HG03460 (cell line): ENCODE measurements at regions not wholly inside any gene's neighbourhood (a gene's known extent, or its start where the extent isn't known, plus 50 kb on each side); places are given as distances from the start of the nearest gene placed in this dataset.

Source experiments
- ATAC-seq: cut with Tn5 transposase; IDR thresholded peaks from one replicate; pipeline ENCODE4 v1.9.1; 2021; ENCODE audit not compliant: unreplicated experiment

DNA sequence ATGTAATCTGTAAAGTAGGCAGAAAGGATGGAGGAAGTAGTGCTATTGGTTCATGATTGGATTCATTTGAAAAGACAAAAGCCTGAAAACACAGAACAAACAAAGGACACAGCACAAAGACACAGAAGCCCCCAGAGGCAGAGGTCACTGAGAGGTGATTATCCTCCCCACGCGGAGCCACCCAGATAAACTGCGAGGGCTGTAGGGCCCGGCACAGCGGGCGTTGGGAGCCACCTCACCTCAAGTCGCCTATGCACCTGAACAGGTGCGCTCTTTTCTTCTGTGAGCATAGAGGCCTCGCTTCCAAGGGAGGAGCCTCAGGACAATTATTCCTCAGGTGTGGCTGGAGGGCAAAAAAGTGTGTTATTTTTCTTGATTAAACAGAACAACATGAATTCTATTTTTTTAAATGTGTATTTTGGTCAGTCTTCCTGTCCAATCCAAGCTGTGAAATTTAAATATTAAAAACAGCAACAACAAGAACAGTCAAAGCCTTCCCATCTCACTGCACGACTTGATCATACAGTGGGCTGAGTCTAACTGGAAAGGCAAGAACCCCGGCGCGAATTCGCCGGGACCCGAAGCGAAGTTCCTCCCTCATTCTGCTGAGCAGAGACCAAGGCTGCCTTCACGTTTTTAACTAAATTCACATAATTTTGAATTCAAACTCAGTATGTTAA lies 205.3 kb downstream of the THBS2 start:
- ATAC-seq: no peak

DNA sequence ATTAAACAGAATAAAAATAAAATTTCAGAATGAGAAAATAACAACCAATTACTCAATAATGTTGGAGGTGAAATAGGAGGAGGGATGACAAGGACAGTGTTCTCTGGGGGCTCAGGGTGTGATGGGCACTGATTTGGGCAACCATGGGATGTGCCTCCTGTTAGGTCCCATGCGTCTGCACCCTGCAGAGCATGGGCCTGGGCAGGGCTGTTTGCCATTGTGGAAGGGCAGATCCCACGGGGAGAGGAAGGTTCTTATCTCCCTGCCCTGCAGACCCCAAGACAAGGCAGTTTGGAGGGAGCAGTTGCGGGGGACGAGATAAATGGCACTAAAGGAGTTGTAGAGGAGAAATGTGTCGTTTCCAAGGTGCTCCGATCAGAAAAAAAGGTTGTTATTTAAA lies 206.3 kb downstream of the THBS2 start:
- no peak for ATAC-seq

DNA sequence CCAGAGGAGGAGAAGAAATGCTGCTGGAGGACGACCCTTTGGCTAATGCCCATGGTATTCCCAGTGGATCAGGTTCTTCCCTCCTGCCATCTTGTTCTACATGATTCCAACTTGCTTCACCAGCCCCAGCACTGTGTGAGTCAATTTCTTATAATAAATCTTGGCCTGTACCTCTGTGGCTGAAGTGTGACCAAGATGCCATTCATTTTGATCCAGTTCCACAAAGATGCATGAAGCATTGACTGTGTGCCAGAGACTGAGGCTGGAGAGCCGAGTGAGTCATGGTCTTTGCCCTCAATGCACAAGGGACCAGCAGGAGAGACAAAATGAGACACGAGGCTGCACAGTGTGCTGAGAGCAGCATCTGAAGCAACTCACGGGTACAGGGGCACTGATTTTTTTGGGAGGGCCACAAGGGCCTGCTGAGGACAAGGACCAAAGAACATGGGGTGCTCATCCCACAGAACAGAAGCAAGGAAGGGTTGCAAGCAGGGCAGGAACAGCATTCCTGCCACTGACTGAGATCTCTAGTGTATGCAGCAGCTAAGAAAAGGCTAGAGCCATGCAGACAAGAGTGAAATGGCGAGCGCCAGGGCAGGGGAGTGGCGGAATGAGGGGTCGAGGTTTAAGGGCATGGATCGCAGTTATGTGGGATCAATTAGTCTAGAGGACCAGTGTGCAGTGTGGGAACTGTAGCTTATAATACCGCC lies 207.0 kb downstream of the THBS2 start:
- ATAC-seq: no peak

DNA sequence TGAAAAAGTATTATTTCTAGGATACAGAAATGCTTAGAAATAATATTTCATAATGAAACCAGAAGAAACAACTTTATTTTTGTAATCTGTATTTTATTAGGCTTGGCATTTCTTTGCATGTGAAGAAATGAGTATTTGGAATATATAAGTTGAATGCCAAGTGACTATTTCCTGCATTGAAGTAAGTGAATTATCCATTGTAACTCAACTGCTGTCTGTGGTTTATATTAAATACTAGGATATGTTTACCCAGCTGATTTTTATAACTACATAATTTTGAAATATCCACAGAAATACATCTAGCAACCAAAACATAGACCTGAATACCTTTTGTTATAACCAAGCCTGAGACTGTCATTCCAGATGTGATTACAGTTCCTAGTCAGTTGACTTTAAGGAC lies 207.6 kb downstream of the THBS2 start:
- ATAC-seq: no peak

DNA sequence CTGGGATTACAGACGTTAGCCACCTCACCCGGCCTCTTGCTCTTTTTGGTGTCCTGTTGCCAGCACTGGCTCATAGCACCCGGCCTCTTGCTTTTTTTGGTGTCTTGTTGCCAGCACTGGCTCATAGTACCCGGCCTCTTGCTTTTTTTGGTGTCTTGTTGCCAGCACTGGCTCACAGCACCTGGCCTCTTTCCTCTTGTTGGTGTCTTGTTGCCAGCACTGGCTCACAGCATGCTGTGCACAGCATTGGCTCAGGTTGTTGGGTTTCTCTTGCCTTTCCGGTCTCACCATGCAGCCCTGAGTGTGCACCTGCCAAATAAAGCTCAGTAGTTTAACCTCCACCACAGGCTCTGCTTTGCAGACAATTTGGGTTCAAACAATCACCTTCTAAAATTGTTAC lies 208.2 kb downstream of the THBS2 start:
- ATAC-seq: no peak

DNA sequence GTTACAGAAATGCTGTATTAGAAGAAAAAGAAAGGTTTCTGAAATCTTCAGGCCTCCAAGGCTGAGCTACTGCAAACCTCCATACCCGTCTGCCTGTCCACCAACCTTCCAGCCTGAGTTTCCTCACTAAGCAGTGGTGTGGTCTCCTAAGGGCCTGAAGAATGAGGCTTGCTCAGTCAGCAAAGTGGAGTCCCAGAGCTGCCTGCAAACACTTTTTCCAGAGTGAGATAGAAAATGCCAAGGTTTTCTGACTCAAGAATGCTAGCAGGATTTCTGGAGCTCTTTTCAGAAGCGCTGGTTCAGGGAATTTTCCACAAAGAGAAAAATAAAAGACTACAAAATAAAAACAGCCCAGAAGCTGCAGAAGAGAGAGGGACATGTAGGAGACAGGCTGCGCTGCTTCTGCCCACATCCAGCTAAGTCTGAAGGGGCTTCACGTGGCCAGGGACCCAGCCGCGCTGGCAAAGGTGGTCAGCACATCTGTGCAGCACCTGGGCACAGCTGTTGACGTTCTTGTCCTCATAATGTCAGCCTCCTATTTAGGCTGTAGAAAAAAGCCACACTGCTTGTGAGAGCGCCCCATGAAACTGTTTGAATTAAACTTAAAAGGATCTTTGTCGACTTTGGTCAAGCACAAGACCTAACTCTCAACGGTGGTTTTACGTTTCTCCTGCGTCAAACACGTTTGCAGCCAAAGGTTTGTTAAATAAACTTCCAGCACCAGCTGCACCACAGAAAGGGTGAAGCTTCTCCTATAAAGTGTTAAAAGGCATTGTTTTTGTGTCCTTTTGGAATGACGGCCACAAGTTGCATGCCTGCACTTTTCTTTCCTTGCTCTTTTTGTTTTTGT lies 209.0 kb downstream of the THBS2 start:
- no peak for ATAC-seq

DNA sequence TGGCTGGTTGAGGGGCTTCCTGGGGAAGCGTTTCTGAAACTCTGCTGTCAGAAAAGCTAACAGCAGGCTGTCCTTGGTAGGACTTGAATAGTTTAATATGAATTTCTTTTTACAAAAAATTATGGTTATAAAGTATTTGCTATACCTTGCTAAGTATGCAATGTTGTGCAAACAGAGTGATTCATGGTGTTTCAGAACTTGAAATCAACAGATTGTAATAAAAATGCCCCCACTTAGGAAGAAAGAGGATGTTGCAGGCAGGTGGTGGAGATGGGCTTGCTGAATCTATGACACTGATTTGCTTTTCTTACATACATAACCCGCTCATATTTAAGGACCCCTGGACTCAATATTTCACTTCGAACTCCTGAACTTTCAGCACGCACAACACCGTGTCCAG lies 211.6 kb downstream of the THBS2 start:
- ATAC-seq: no peak

DNA sequence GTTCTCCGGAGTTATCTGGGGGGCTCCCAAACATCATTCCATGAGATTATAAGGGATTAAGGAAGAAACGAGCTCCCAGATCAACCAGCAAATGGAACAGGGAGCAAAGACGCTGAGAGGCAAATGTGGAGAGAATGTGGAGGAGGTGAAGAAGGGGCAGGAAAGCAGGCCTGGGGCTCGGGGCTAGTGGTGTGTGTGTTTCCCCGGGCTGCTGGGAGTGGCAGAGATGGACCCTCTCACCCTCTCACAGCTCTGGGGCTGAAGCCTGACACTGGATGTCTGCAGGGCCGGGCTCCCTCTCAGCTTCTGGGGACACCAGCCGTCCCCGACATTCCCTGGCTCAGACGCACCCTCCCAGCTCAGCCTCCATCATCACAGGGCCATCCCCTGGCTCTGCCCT lies 212.6 kb downstream of the THBS2 start:
- no peak for ATAC-seq

DNA sequence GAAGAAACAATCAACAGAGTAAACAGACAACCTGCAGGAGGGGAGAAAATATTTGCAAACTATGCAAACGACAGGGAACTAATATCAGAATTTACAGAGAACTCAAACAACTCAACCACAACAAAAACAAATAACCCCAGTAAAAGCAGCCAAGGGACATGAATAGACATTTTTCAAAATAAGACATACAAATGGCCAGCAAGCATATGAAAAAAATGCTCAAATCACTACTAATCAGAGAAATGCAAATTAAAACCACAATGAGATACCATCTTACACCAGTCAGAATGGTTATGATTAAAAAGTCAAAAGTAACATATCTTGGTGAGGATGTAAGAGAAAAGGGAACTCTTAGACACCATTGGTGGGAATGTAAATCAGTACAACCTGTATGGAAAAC lies 215.0 kb downstream of the THBS2 start:
- no peak for ATAC-seq

DNA sequence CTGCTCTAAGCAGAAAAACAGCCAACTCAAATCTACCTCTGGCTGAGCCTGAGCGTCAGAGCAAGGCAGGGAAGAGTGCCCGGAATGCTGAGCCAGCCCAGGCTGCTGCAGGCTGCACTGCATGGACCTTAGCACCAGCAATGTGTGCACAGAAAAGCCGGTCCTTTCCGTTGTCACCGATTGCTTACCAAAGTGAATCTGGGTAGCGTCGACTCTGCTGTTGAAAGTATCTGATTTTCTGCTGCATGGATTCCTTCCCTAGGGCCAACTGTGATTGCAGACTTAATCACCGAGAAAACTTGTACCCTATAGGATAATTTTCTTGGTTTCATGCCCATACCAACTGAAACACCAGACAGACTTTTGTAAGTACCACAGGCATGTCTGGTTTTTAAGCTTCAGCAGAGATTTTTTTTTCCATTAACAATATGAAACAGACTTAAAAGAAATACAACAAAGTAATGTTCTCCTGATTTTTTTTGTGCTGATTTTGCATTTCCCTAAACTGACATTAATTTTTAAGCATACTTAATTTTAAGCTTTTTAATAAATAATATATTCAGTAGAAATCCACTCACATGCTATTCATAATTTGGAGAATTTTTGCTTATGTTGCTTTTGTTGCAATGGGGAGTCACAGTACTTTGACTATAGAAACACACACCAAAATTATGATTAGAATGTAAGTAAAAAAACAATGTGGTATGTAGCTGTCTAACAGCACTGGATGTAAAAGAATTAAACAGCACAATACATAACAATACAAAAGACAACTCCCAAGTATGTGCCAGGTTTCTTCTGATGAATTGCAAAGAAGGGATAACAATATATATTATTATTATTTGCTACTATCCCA lies 218.0 kb downstream of the THBS2 start:
- ATAC-seq: no peak

DNA sequence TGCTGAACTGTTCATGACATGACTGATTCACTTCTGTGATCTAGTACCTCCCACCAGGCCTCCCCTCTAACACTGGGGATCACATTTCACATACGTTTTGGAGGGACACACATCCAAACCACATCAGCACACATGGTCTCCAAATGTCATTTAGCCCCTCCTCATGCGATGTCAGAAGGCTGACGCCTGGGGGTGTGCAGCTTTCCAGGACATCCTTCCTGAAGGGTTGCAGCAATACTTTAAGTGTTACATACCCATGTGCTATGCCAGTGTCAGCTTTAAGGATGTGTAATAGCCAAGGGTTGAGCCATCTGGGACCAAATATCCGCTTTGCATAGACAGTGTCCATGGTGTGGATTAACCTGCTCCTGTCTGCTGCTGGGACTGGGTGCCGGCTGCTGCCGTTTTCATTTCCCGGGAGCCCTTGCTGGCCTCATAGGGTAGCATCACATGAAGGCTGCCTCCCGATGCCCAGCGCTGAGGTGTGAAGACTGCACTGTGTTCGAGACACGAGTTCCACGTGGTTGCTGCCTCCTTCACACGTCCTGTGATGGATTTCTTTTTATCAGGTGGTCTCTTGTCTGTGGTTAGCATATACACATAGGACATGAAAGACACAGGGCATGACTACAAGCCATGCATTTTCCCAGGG lies 219.0 kb downstream of the THBS2 start:
- ATAC-seq: no peak

DNA sequence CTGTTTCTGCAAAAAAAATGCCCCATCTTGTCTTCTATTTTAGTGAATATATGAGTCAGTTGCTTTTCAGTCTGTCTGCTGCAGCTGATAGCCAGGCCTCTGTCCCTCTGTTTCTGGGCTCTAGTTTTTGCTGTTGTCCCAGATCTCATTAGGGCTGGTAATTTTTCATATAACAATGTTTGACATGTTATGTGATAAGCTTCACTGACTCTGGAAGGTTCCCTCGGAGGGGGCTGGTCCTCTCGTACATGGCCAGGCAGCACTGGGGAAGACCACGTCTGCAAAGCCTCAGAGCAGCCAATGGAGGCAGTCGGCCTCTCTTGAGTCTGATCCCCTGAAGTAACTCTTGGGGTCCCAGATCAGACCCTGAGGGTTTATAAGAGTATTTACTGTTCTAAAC lies 223.8 kb downstream of the THBS2 start:
- ATAC-seq: no peak

DNA sequence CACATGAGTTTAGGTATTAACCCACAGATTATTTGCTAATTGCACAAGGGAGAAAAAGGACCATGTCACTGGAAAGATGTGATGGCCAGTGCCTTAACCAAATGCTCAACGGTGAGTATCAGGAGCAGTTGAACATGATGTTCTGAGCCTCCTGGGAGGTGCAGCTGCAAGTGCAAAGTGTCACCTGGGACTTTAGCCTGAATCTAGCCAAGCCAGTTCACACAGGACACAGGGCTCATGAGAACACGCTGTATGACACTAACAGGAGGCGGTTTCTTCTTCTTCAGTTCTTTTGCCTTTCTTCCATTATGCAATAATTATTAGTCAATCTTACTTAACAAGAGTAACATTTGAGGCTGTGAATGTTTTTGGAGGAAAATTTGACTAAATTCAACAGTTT lies 225.3 kb downstream of the THBS2 start:
- ATAC-seq: no peak

DNA sequence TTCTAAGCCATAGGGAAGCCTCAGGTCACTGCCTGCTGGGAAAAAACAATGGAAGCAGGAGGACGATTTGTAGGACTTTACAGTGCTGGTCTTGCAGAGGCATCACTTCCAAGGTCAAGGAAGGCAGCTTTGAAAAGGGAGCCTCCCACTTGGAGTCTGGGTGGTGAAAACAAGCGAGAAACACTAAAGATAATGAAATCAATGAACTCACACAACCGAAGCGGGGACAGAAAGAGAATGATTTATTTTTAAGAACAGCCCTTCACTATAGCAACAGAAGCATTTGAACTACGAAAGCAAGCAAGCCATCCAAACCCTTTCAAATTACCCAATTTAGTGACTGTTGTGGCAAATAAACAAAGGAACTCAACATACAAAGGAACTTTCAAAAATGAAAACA lies 227.5 kb downstream of the THBS2 start:
- ATAC-seq: no peak

DNA sequence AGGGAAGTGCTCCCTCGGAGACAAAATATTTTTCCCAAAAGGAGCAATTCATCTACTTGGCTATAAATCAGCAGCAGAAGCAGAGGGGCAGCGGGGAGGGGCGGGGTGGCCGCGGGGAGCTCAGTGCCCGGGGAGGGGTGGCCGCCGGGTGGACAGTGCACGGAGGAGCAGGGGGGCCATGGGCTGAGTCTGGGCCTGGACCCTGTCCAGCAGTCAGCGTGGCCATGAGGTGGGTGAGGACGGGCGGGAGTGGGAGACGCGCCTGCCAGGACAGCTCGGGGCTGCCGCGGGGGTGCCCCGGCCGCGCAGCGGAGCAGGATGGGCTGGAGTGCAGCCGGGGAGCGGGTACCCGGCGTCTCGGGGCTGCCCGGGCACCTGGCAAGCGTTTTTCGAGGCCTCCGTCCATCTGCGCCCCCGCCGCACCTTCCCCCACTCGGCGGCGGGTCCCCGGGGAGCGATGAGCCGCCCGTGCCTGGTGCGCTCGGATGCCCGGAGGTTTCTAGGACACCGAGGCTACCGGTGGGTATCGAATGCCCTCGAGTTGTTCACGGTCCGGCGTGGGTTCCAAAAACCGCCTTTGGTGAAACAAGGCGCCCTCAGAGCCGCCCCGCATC lies 229.5 kb downstream of the THBS2 start:
- ATAC-seq: no peak

DNA sequence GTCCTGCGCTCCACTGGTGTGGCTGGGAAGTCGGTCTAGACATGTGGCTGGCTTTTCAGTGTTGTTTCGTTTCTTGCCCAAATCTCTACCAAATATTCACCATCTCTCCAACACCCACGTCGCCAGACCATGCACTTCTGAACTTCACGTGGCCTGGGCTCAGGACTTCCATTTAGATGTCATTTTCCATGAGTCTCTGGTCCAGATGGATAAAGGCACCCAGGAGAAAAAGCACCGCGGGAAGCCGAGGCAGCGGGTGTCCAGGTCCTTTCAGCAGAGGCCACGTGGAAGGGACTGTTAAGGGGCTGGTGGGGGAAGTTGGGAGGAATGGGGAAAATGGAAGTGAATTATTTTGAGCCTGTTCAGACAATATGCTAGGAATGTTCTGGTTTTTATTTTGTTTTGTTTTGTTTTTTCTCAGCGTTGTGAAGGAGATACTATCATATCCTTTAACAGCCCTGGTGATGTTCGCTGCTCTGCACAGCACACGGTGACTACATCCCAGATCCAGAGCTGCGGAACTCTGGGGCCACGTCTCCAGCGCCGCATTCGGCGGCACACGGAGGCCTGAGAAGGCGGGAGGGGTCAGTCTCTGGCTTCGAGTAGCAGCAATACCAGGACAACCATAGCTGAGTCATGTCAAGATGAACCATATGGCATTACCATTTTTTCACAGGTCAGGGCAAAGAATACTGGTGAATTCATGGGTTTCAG lies 230.3 kb downstream of the THBS2 start:
- ATAC-seq: no peak

DNA sequence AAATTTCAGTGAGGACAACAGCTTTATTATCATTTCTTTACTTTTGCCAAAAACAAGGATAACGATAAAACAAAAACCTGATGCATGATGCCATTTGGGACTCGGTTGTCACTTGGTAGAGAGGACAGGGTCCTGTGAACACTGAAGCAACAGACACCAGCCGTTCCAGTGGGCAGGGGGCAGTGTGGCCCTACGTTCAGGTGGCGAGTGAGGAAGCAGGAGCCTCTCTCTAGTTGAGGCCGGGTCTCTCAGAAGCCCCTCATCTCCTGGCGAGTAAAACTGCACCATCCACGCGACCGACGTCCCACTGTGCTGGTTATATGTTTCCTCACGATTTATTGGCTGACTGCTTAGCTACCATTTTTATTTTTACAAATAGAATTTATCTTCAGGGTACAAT lies 231.6 kb downstream of the THBS2 start:
- no peak for ATAC-seq

DNA sequence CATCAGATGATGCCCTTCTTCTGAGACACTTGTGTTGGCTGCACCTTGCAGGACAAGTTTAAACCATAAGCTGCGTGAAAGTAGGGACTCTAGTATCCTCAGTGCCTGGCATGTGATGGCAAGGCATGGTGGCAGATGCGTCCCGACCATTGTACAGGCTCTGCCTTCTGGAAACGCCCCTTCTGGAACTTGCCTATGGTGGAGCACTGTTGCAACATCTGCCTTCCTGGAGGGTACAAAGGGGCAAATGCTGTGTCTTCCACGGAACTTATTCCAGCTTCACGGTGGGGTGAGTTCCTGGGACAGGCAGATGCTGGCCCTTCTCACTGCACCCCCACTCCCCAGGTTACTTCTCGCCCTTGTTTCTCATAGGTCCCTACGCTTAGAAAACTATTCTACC lies 232.8 kb downstream of the THBS2 start:
- no peak for ATAC-seq

DNA sequence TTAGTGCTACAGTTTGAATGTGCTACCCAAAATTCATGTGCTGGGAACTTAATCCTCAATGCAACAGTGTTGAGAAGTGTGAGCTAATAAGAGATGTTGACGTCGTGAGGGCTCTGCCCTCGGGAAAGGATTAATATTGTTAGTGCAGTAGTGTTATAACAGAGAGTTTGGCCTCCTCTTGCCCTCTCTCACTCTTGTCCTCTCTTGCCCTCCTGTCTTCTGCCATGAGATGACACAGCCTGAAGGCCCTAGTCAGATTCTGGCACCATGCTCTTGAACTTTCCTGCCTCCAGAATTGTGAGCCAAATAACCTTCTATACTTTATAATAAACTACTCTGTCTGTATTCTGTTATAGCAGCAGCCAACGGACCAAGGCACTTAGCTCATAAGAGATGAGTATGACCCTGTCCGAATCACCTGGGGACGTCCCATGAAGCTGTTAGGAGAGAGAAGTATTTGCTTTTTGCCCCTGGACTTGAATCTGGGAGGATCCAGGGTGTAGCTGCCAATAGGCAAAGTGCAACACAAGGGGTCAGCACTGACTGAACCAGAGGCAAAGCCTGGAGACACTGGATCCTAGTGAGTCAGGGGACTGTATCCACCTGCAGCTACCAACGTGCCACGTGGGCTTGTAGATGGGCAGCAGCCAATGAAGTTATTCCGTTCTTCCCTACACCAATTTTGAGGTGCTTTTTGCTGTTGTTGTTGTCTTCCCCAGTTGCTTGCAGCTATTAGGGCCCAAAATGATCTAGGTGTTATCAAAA lies 233.7 kb downstream of the THBS2 start:
- ATAC-seq: no peak
